ENCODE measurements at regions not wholly inside any gene's neighbourhood (a gene's known extent, or its start where the extent isn't known, plus 50 kb on each side); places are given as distances from the start of the nearest gene placed in this dataset.

GRCh38 chr11:101277036-101277435 lies 147.4 kb upstream of the PGR start:
- no peak for TF ChIP-seq CTCF (IDR thresholded peaks at IDR 0.05; ENCODE audit: low read length)
- TF ChIP-seq EZH2 (IDR thresholded peaks at IDR 0.05; ENCODE audit: borderline replicate concordance, low read length), result no peak
- no peak overlapping the region for H3K9ac ChIP-seq (ENCODE audit: low read length)
- no peak overlapping the region for H3K27ac ChIP-seq (ENCODE audit: low read depth, low read length, poor library complexity, severe bottlenecking)
- no peaks in the 10 kb centered on the region for H3K9me2 ChIP-seq (ENCODE audit: low read depth, low read length)
- no peak overlapping the region for H3K4me2 ChIP-seq (ENCODE audit: low read length)
- no peak overlapping the region for H3K4me3 ChIP-seq (ENCODE audit: low read depth, low read length, poor library complexity, severe bottlenecking)
- H3K9me3 ChIP-seq (ENCODE audit: low read length), result no peaks in the 10 kb centered on the region
- no peak overlapping the region for H2AFZ ChIP-seq (ENCODE audit: low read length)
- no peaks in the 10 kb centered on the region for H3F3A ChIP-seq (ENCODE audit: insufficient read depth, low read length)
- H3K4me1 ChIP-seq (ENCODE audit: insufficient read depth, low read length, severe bottlenecking), result no peaks in the 10 kb centered on the region
- H3K27me3 ChIP-seq (ENCODE audit: insufficient read depth, low read length), result no peaks in the 10 kb centered on the region
- no peaks in the 10 kb centered on the region for H3K36me3 ChIP-seq (ENCODE audit: insufficient read depth, low read length)
- no peaks in the 10 kb centered on the region for H3K79me2 ChIP-seq (ENCODE audit: insufficient read depth, low read length)
- H4K20me1 ChIP-seq (ENCODE audit: insufficient read depth, low read length), result no peaks in the 10 kb centered on the region

- Histone ChIP-seq H3K79me2 (ENCODE audit: insufficient read depth, low read length) (no peaks in the 10 kb centered on the region), H3K4me1 (ENCODE audit: insufficient read depth, low read length, severe bottlenecking) (no peaks in the 10 kb centered on the region), H3F3A (ENCODE audit: insufficient read depth, low read length) (no peaks in the 10 kb centered on the region), H3K27me3 (ENCODE audit: insufficient read depth, low read length) (no peaks in the 10 kb centered on the region), H4K20me1 (ENCODE audit: insufficient read depth, low read length) (no peaks in the 10 kb centered on the region), H2AFZ (ENCODE audit: low read length) (no peak overlapping the region), H3K9me3 (ENCODE audit: low read length) (no peaks in the 10 kb centered on the region), H3K9me2 (ENCODE audit: low read depth, low read length) (no peaks in the 10 kb centered on the region), H3K27ac (ENCODE audit: low read depth, low read length, poor library complexity, severe bottlenecking) (no peak overlapping the region), H3K9ac (ENCODE audit: low read length) (no peak overlapping the region), H3K4me2 (ENCODE audit: low read length) (no peak overlapping the region), H3K36me3 (ENCODE audit: insufficient read depth, low read length) (no peaks in the 10 kb centered on the region), H3K4me3 (ENCODE audit: low read depth, low read length, poor library complexity, severe bottlenecking) (no peak overlapping the region)
- TF ChIP-seq EZH2 (IDR thresholded peaks at IDR 0.05; ENCODE audit: borderline replicate concordance, low read length), result no peak
- TF ChIP-seq CTCF (IDR thresholded peaks at IDR 0.05; ENCODE audit: low read length), result no peak
Observed at GRCh38 chr11:101269990-101270660, 140.5 kb upstream of the PGR start.

GRCh38 chr11:101269390-101269789 lies 139.8 kb upstream of the PGR start:
- no peak overlapping the region for H3K27ac ChIP-seq (ENCODE audit: low read depth, low read length, poor library complexity, severe bottlenecking)
- no peaks in the 10 kb centered on the region for H3K79me2 ChIP-seq (ENCODE audit: insufficient read depth, low read length)
- H3K4me1 ChIP-seq (ENCODE audit: insufficient read depth, low read length, severe bottlenecking), result no peaks in the 10 kb centered on the region
- H3F3A ChIP-seq (ENCODE audit: insufficient read depth, low read length), result no peaks in the 10 kb centered on the region
- no peaks in the 10 kb centered on the region for H3K9me2 ChIP-seq (ENCODE audit: low read depth, low read length)
- no peak overlapping the region for H3K4me3 ChIP-seq (ENCODE audit: low read depth, low read length, poor library complexity, severe bottlenecking)
- H3K9me3 ChIP-seq (ENCODE audit: low read length), result no peaks in the 10 kb centered on the region
- TF ChIP-seq CTCF (IDR thresholded peaks at IDR 0.05; ENCODE audit: low read length) (no peak), EZH2 (IDR thresholded peaks at IDR 0.05; ENCODE audit: borderline replicate concordance, low read length) (no peak)
- no peak overlapping the region for H3K4me2 ChIP-seq (ENCODE audit: low read length)
- no peak overlapping the region for H2AFZ ChIP-seq (ENCODE audit: low read length)
- H4K20me1 ChIP-seq (ENCODE audit: insufficient read depth, low read length), result no peaks in the 10 kb centered on the region
- H3K27me3 ChIP-seq (ENCODE audit: insufficient read depth, low read length), result no peaks in the 10 kb centered on the region
- H3K36me3 ChIP-seq (ENCODE audit: insufficient read depth, low read length), result no peaks in the 10 kb centered on the region
- no peak overlapping the region for H3K9ac ChIP-seq (ENCODE audit: low read length)
